GM06990 (cell line): ENCODE measurements at regions not wholly inside any gene's neighbourhood (a gene's known extent, or its start where the extent isn't known, plus 50 kb on each side); places are given as distances from the start of the nearest gene placed in this dataset.
A peak's percentile ranks its signal among the peaks of the same experiment; 100 is the strongest.

Experiments
- DNase-seq: peaks from one replicate; pipeline ENCODE4 v3.0.0-alpha.2; 2011; ENCODE audit not compliant: insufficient read length; ENCODE audit errors: extremely low read depth
- H3K27me3 ChIP-seq: replicated peaks from 2 replicates; pipeline ENCODE4 v1.6.0; 2011; ENCODE audit warnings: low read length; ENCODE audit not compliant: control insufficient read depth, insufficient read depth
- H3K36me3 ChIP-seq: 2 replicates; pipeline ENCODE4 v1.5.1; 2011; ENCODE audit warnings: low read length; ENCODE audit not compliant: control insufficient read depth, insufficient read depth
- H3K4me3 ChIP-seq: replicated peaks from 2 replicates; pipeline ENCODE4 v1.5.1; 2011; ENCODE audit warnings: low read depth, mild to moderate bottlenecking, control low read depth, low read length
- CTCF ChIP-seq: IDR thresholded peaks from 2 replicates; pipeline ENCODE4 v1.5.1; 2011; ENCODE audit warnings: low read length, control low read depth, mild to moderate bottlenecking, inconsistent platforms; ENCODE audit not compliant: insufficient read depth, poor library complexity, severe bottlenecking

- Histone ChIP-seq H3K27me3 (no peaks in the 10 kb centered on the region; the same call in none of the 2 replicates), H3K4me3 (no peak overlapping the region), H3K36me3 (no peaks in the 10 kb centered on the region)
- TF ChIP-seq CTCF: no peak
- DNase-seq: no peak
These were observed 90.2 kb upstream of the TAB3 start for GRCh38 chrX:30979271-30979670.

DNA sequence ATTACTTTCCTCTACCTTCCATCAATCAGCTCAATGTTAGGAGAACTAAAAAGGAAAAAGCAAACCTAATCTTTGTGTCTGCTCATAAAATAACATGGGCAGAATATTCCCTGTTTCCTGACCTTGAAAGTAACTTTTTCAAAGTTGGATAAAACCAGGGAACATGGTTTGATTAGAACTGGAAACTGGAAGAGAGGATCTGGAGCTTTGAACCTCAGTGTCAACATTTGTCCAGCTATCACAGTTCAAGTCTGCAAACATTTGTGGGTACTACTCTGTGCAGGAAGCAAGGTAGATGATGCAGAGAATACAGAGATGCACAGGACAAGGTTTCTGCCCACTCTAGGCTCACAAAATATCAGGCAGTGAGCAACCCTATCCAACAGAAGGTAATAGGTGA lies 86.4 kb upstream of the TAB3 start:
- no peaks in the 10 kb centered on the region for H3K36me3 ChIP-seq
- TF ChIP-seq CTCF: no peak
- H3K27me3 ChIP-seq: no peaks in the 10 kb centered on the region; the same call in none of the 2 replicates
- no peak for DNase-seq
- no peak overlapping the region for H3K4me3 ChIP-seq

GRCh38 chrX:30973784-30974427 lies 84.9 kb upstream of the TAB3 start:
- H3K27me3 ChIP-seq: no peaks in the 10 kb centered on the region; the same call in none of the 2 replicates
- H3K36me3 ChIP-seq: no peaks in the 10 kb centered on the region
- TF ChIP-seq CTCF: no peak
- no peak overlapping the region for H3K4me3 ChIP-seq
- DNase-seq: no peak

GRCh38 chrX:30971774-30972603 lies 82.9 kb upstream of the TAB3 start:
- no peaks in the 10 kb centered on the region; the same call in none of the 2 replicates for H3K27me3 ChIP-seq
- H3K4me3 ChIP-seq: no peak overlapping the region
- H3K36me3 ChIP-seq: no peaks in the 10 kb centered on the region
- TF ChIP-seq CTCF: peak; percentile 91
- DNase-seq: no peak

- no peaks in the 10 kb centered on the region for H3K36me3 ChIP-seq
- no peak for TF ChIP-seq CTCF
- no peak for DNase-seq
- no peak overlapping the region for H3K4me3 ChIP-seq
- no peaks in the 10 kb centered on the region; the same call in 1 of the 2 replicates for H3K27me3 ChIP-seq
These were observed 78.5 kb upstream of the TAB3 start for GRCh38 chrX:30967516-30967915.
